ENCODE measurements at regions not wholly inside any gene's neighbourhood (a gene's known extent, or its start where the extent isn't known, plus 50 kb on each side); places are given as distances from the start of the nearest gene placed in this dataset.

GRCh38 chr14:95466506-95466905 lies 49.9 kb downstream of the SYNE3 start:
- H3K27ac ChIP-seq (ENCODE audit: low read length) = no peak overlapping the region
- H3K36me3 ChIP-seq (ENCODE audit: control insufficient read depth, insufficient read depth, low read length) = no peaks in the 10 kb centered on the region
- no CpG with 5 or more reads among the region's 4 CpGs for WGBS (ENCODE audit: insufficient coverage, low lambda C conversion rate)
- no peak overlapping the region for H3K4me3 ChIP-seq (ENCODE audit: low read length)
- H3K9me3 ChIP-seq (ENCODE audit: control insufficient read depth, low read depth, low read length) = no peaks in the 10 kb centered on the region
- no peak for DNase-seq
- peaks cover 28% of the 10 kb centered on the region for H3K4me1 ChIP-seq (ENCODE audit: control insufficient read depth, insufficient read depth, low read length)
- H3K27me3 ChIP-seq (ENCODE audit: control insufficient read depth, insufficient read depth, low read length) = peaks cover 2% of the 10 kb centered on the region

GRCh38 chr14:95465936-95466335 lies 50.5 kb downstream of the SYNE3 start:
- peaks cover 28% of the 10 kb centered on the region for H3K4me1 ChIP-seq (ENCODE audit: control insufficient read depth, insufficient read depth, low read length)
- H3K9me3 ChIP-seq (ENCODE audit: control insufficient read depth, low read depth, low read length) = no peaks in the 10 kb centered on the region
- no peak overlapping the region for H3K4me3 ChIP-seq (ENCODE audit: low read length)
- H3K27me3 ChIP-seq (ENCODE audit: control insufficient read depth, insufficient read depth, low read length) = peaks cover 7% of the 10 kb centered on the region
- no CpG with 5 or more reads among the region's 15 CpGs for WGBS (ENCODE audit: insufficient coverage, low lambda C conversion rate)
- no peaks in the 10 kb centered on the region for H3K36me3 ChIP-seq (ENCODE audit: control insufficient read depth, insufficient read depth, low read length)
- no peak for DNase-seq
- no peak overlapping the region for H3K27ac ChIP-seq (ENCODE audit: low read length)

- 96% methylated on average over 2 of the region's 3 CpGs for WGBS (ENCODE audit: insufficient coverage, low lambda C conversion rate)
- Histone ChIP-seq H3K27me3 (ENCODE audit: control insufficient read depth, insufficient read depth, low read length) (peaks cover 13% of the 10 kb centered on the region), H3K9me3 (ENCODE audit: control insufficient read depth, low read depth, low read length) (no peaks in the 10 kb centered on the region), H3K36me3 (ENCODE audit: control insufficient read depth, insufficient read depth, low read length) (no peaks in the 10 kb centered on the region), H3K27ac (ENCODE audit: low read length) (no peak overlapping the region), H3K4me1 (ENCODE audit: control insufficient read depth, insufficient read depth, low read length) (peaks cover 28% of the 10 kb centered on the region), H3K4me3 (ENCODE audit: low read length) (no peak overlapping the region)
- DNase-seq = no peak
These were observed 51.1 kb downstream of the SYNE3 start for GRCh38 chr14:95465358-95465757.

GRCh38 chr14:95464514-95464913 lies 51.9 kb downstream of the SYNE3 start:
- H3K4me1 ChIP-seq (ENCODE audit: control insufficient read depth, insufficient read depth, low read length) = peaks cover 28% of the 10 kb centered on the region
- H3K27me3 ChIP-seq (ENCODE audit: control insufficient read depth, insufficient read depth, low read length) = peaks cover 13% of the 10 kb centered on the region
- no peaks in the 10 kb centered on the region for H3K9me3 ChIP-seq (ENCODE audit: control insufficient read depth, low read depth, low read length)
- H3K36me3 ChIP-seq (ENCODE audit: control insufficient read depth, insufficient read depth, low read length) = no peaks in the 10 kb centered on the region
- no peak for DNase-seq
- H3K27ac ChIP-seq (ENCODE audit: low read length) = no peak overlapping the region
- WGBS (ENCODE audit: insufficient coverage, low lambda C conversion rate) = no CpG with 5 or more reads among the region's 4 CpGs
- no peak overlapping the region for H3K4me3 ChIP-seq (ENCODE audit: low read length)

GRCh38 chr14:95464103-95464502 lies 52.3 kb downstream of the SYNE3 start:
- WGBS (ENCODE audit: insufficient coverage, low lambda C conversion rate) = 100% methylated on average over 2 of the region's 6 CpGs
- H3K27me3 ChIP-seq (ENCODE audit: control insufficient read depth, insufficient read depth, low read length) = peaks cover 13% of the 10 kb centered on the region
- DNase-seq = no peak
- no peak overlapping the region for H3K4me3 ChIP-seq (ENCODE audit: low read length)
- no peak overlapping the region for H3K27ac ChIP-seq (ENCODE audit: low read length)
- no peaks in the 10 kb centered on the region for H3K36me3 ChIP-seq (ENCODE audit: control insufficient read depth, insufficient read depth, low read length)
- peaks cover 23% of the 10 kb centered on the region for H3K4me1 ChIP-seq (ENCODE audit: control insufficient read depth, insufficient read depth, low read length)
- H3K9me3 ChIP-seq (ENCODE audit: control insufficient read depth, low read depth, low read length) = no peaks in the 10 kb centered on the region

GRCh38 chr14:95463171-95463901 lies 53.1 kb downstream of the SYNE3 start:
- no peak overlapping the region for H3K4me3 ChIP-seq (ENCODE audit: low read length)
- no peaks in the 10 kb centered on the region for H3K9me3 ChIP-seq (ENCODE audit: control insufficient read depth, low read depth, low read length)
- H3K27me3 ChIP-seq (ENCODE audit: control insufficient read depth, insufficient read depth, low read length) = peaks cover 13% of the 10 kb centered on the region
- H3K27ac ChIP-seq (ENCODE audit: low read length) = no peak overlapping the region
- DNase-seq = peak in 1 of 2 donors; percentile 64
- no CpG with 5 or more reads among the region's 9 CpGs for WGBS (ENCODE audit: insufficient coverage, low lambda C conversion rate)
- no peaks in the 10 kb centered on the region for H3K36me3 ChIP-seq (ENCODE audit: control insufficient read depth, insufficient read depth, low read length)
- H3K4me1 ChIP-seq (ENCODE audit: control insufficient read depth, insufficient read depth, low read length) = peaks cover 17% of the 10 kb centered on the region

GRCh38 chr14:95462491-95462890 lies 54.0 kb downstream of the SYNE3 start:
- Histone ChIP-seq H3K27me3 (ENCODE audit: control insufficient read depth, insufficient read depth, low read length) (peaks cover 13% of the 10 kb centered on the region), H3K4me3 (ENCODE audit: low read length) (no peak overlapping the region), H3K4me1 (ENCODE audit: control insufficient read depth, insufficient read depth, low read length) (peaks cover 9% of the 10 kb centered on the region), H3K36me3 (ENCODE audit: control insufficient read depth, insufficient read depth, low read length) (no peaks in the 10 kb centered on the region), H3K27ac (ENCODE audit: low read length) (no peak overlapping the region), H3K9me3 (ENCODE audit: control insufficient read depth, low read depth, low read length) (no peaks in the 10 kb centered on the region)
- DNase-seq = no peak
- WGBS (ENCODE audit: insufficient coverage, low lambda C conversion rate) = no CpG with 5 or more reads among the region's 10 CpGs

- Histone ChIP-seq H3K27ac (ENCODE audit: low read length) (no peak overlapping the region), H3K4me3 (ENCODE audit: low read length) (no peak overlapping the region), H3K9me3 (ENCODE audit: control insufficient read depth, low read depth, low read length) (no peaks in the 10 kb centered on the region), H3K27me3 (ENCODE audit: control insufficient read depth, insufficient read depth, low read length) (peaks cover 13% of the 10 kb centered on the region), H3K4me1 (ENCODE audit: control insufficient read depth, insufficient read depth, low read length) (peaks cover 6% of the 10 kb centered on the region), H3K36me3 (ENCODE audit: control insufficient read depth, insufficient read depth, low read length) (no peaks in the 10 kb centered on the region)
- 60% methylated on average over 1 of the region's 29 CpGs for WGBS (ENCODE audit: insufficient coverage, low lambda C conversion rate)
- DNase-seq = peak in 1 of 2 donors; percentile 22
These were observed 55.6 kb downstream of the SYNE3 start for GRCh38 chr14:95460647-95461478.

GRCh38 chr14:95458906-95459305 lies 57.5 kb downstream of the SYNE3 start:
- peaks cover 6% of the 10 kb centered on the region for H3K4me1 ChIP-seq (ENCODE audit: control insufficient read depth, insufficient read depth, low read length)
- WGBS (ENCODE audit: insufficient coverage, low lambda C conversion rate) = 100% methylated on average over 1 of the region's 3 CpGs
- peaks cover 2% of the 10 kb centered on the region for H3K36me3 ChIP-seq (ENCODE audit: control insufficient read depth, insufficient read depth, low read length)
- no peak overlapping the region for H3K4me3 ChIP-seq (ENCODE audit: low read length)
- no peak for DNase-seq
- H3K9me3 ChIP-seq (ENCODE audit: control insufficient read depth, low read depth, low read length) = no peaks in the 10 kb centered on the region
- H3K27me3 ChIP-seq (ENCODE audit: control insufficient read depth, insufficient read depth, low read length) = peaks cover 13% of the 10 kb centered on the region
- H3K27ac ChIP-seq (ENCODE audit: low read length) = no peak overlapping the region

GRCh38 chr14:95458459-95458858 lies 58.0 kb downstream of the SYNE3 start:
- no CpG with 5 or more reads among the region's 4 CpGs for WGBS (ENCODE audit: insufficient coverage, low lambda C conversion rate)
- no peak overlapping the region for H3K4me3 ChIP-seq (ENCODE audit: low read length)
- no peak for DNase-seq
- H3K27ac ChIP-seq (ENCODE audit: low read length) = no peak overlapping the region
- H3K4me1 ChIP-seq (ENCODE audit: control insufficient read depth, insufficient read depth, low read length) = peaks cover 3% of the 10 kb centered on the region
- H3K9me3 ChIP-seq (ENCODE audit: control insufficient read depth, low read depth, low read length) = no peaks in the 10 kb centered on the region
- H3K36me3 ChIP-seq (ENCODE audit: control insufficient read depth, insufficient read depth, low read length) = peaks cover 2% of the 10 kb centered on the region
- peaks cover 13% of the 10 kb centered on the region for H3K27me3 ChIP-seq (ENCODE audit: control insufficient read depth, insufficient read depth, low read length)

Measured in large intestine (tissue), 3 donors.